GM12865 (cell line): ENCODE measurements at regions not wholly inside any gene's neighbourhood (a gene's known extent, or its start where the extent isn't known, plus 50 kb on each side); places are given as distances from the start of the nearest gene placed in this dataset.

Source experiments
- DNase-seq: peaks from one replicate; pipeline ENCODE4 v3.0.0; 2010; ENCODE audit warnings: low read depth
- H3K4me3 ChIP-seq: 2 replicates; pipeline ENCODE4 v1.5.1; 2011; ENCODE audit warnings: mild to moderate bottlenecking, low read depth, low read length, control low read depth
- TF ChIP-seq, protein P1 (sequence below): IDR thresholded peaks from 2 replicates; pipeline ENCODE4 v1.5.1; 2011; ENCODE audit warnings: low read length, control low read depth, low read depth, inconsistent platforms; ENCODE audit not compliant: insufficient read depth; ENCODE audit errors: missing control alignments

GRCh38 chr6:152897807-152898399 lies 84.9 kb downstream of the FBXO5 start:
- TF ChIP-seq, protein P1, sequence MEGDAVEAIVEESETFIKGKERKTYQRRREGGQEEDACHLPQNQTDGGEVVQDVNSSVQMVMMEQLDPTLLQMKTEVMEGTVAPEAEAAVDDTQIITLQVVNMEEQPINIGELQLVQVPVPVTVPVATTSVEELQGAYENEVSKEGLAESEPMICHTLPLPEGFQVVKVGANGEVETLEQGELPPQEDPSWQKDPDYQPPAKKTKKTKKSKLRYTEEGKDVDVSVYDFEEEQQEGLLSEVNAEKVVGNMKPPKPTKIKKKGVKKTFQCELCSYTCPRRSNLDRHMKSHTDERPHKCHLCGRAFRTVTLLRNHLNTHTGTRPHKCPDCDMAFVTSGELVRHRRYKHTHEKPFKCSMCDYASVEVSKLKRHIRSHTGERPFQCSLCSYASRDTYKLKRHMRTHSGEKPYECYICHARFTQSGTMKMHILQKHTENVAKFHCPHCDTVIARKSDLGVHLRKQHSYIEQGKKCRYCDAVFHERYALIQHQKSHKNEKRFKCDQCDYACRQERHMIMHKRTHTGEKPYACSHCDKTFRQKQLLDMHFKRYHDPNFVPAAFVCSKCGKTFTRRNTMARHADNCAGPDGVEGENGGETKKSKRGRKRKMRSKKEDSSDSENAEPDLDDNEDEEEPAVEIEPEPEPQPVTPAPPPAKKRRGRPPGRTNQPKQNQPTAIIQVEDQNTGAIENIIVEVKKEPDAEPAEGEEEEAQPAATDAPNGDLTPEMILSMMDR: peak; percentile 93
- DNase-seq: peak; percentile 67
- H3K4me3 ChIP-seq: no peak overlapping the region

DNA sequence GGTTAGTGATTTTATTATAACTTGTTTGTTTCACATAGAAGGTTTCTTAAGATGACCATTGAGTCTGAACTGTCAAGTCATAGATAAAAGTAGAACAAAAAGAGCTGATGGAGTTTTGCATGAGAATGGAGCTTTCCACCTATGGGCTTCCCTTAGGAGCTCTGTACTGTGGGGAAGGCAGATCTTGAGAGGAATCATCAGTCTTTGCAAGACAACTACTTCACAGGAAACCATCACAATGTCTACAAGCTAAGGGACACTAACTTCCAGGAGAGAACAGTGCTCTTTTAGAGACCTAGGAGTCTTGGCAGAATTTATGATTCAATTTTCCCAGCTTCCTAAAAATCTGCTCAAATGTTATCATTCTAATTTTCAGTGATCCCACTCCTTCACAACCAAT lies 78.2 kb downstream of the FBXO5 start:
- no peak for DNase-seq
- TF ChIP-seq, protein P1: no peak
- no peak overlapping the region for H3K4me3 ChIP-seq

DNA sequence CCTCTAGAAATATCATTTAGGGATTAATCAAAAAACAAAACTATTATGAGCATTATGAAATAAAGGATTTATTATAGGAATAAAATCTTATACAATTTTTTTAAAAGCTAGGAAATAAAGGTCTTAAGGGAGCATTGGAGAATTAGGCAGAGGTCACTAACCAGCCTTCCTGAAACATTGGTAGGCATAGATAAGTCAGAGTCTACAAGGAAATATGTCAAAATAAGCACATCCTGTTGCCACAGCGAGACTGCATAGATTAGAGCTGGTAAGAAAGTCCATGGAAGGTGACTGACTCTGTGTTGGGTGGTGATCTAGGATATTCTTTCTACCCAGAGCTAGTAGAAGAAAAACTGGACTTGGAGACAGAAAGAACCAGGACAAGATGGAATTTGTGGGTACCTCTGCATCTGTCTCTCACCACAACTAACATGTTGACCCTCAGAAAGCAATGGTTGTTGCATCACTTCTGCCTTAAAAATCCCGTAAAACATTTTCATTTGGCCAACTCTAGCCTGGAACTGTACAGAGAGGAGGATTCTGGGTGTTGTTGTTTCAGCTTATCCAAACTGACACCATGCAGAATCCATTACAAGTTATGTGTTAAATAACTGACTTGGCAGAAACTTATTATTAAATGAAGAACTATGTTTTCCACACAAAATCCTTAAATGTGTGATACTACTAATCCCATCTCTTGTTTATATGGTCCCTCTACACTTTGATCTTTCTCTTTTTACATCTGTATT lies 77.1 kb downstream of the FBXO5 start:
- DNase-seq: no peak
- TF ChIP-seq, protein P1: no peak
- no peak overlapping the region for H3K4me3 ChIP-seq

GRCh38 chr6:152909241-152909640 lies 73.6 kb downstream of the FBXO5 start:
- no peak for DNase-seq
- TF ChIP-seq, protein P1: no peak
- no peak overlapping the region for H3K4me3 ChIP-seq

DNA sequence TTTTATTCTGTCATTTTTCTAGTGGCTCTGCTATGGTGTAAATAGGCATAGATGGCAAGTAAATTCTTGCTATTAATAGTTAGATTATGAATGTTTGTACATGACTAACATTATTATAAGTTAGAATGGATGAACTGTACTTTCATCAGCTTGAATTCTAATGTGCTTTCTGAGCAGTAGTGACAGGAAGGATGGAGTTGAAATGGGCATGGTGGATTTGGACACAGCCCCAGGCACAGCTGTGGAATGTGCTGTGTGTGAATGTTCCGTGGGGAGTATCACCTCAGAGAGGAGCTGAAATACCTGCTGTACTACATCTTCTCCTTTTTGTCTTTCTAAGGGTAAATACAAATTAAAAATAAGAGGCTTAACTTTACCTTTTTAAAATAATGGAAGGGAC lies 66.8 kb downstream of the FBXO5 start:
- TF ChIP-seq, protein P1: no peak

GRCh38 chr6:152918991-152919390 lies 63.9 kb downstream of the FBXO5 start:
- no peak overlapping the region for H3K4me3 ChIP-seq
- no peak for DNase-seq
- TF ChIP-seq, protein P1: no peak

More for the DNA sequence above, 66.8 kb downstream of the FBXO5 start:
- no peak for DNase-seq
- no peak overlapping the region for H3K4me3 ChIP-seq
